ENCODE measurements at regions not wholly inside any gene's neighbourhood (a gene's known extent, or its start where the extent isn't known, plus 50 kb on each side); places are given as distances from the start of the nearest gene placed in this dataset.

GRCh38 chr1:19569786-19570185, 74.3 kb upstream of the NBL1 start:
- H3K36me3 ChIP-seq (ENCODE audit: control insufficient read depth, insufficient read depth, low read length) = no peaks in the 10 kb centered on the region
- Mint-ChIP-seq H3K27me3 (ENCODE audit: insufficient read depth) (peaks cover 19% of the 10 kb centered on the region), H3K4me3 (no peak overlapping the region), H3K27ac (no peak overlapping the region), H3K4me1 (no peaks in the 10 kb centered on the region), H3K36me3 (ENCODE audit: low read depth) (no peaks in the 10 kb centered on the region), H3K9me3 (peaks cover 11% of the 10 kb centered on the region)
- DNase-seq = no peak
- no peak overlapping the region for H3K9ac ChIP-seq (ENCODE audit: extremely low read depth, low read length, poor library complexity, severe bottlenecking)
- no peaks in the 10 kb centered on the region for H3K4me1 ChIP-seq (ENCODE audit: control insufficient read depth, insufficient read depth, low read length)
- H3K9me3 ChIP-seq (ENCODE audit: control insufficient read depth, low read length) = no peaks in the 10 kb centered on the region
- 89% methylated on average over 3 of the region's 3 CpGs; no CpG with 5 or more reads in 1 of the 2 experiments for WGBS, 2 experiments (ENCODE audit: insufficient coverage in 1 of 2, insufficient read length in 1 of 2)
- TF ChIP-seq CTCF (conservative IDR thresholded peaks at IDR 0.05) = no peak
- peaks cover 10% of the 10 kb centered on the region for H3K27me3 ChIP-seq (ENCODE audit: control insufficient read depth, insufficient read depth, low read length, poor library complexity, severe bottlenecking)
- no peak overlapping the region for H3K27ac ChIP-seq (ENCODE audit: low read depth, low read length)
- H3K4me3 ChIP-seq (ENCODE audit: low read length) = no peak overlapping the region

DNA sequence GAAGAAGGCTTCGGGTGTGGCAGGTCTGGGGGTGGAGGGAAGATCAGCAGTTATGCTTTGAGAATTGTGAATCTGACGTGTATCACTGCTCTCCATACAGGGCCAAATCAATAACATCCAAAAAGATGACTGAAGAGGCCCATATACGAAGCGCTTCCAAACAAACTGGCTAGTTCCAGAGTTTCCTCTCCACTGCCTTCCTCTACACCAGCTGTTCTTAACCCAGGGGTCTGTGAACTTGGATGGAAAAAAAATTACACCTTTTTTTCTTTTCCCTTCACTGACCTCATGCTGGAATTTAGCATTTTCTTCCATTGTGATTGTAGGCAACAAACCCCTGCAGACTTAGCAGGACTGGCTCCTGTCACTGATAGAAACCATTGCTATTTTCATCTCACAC, 77.1 kb upstream of the NBL1 start:
- TF ChIP-seq CTCF (conservative IDR thresholded peaks at IDR 0.05) = no peak
- Mint-ChIP-seq H3K27ac (no peak overlapping the region), H3K4me3 (no peak overlapping the region), H3K9me3 (peaks cover 6% of the 10 kb centered on the region), H3K27me3 (ENCODE audit: insufficient read depth) (peaks cover 7% of the 10 kb centered on the region), H3K4me1 (no peaks in the 10 kb centered on the region), H3K36me3 (ENCODE audit: low read depth) (no peaks in the 10 kb centered on the region)
- Histone ChIP-seq H3K4me1 (ENCODE audit: control insufficient read depth, insufficient read depth, low read length) (no peaks in the 10 kb centered on the region), H3K9me3 (ENCODE audit: control insufficient read depth, low read length) (no peaks in the 10 kb centered on the region), H3K4me3 (ENCODE audit: low read length) (no peak overlapping the region), H3K9ac (ENCODE audit: extremely low read depth, low read length, poor library complexity, severe bottlenecking) (no peak overlapping the region), H3K36me3 (ENCODE audit: control insufficient read depth, insufficient read depth, low read length) (no peaks in the 10 kb centered on the region), H3K27ac (ENCODE audit: low read depth, low read length) (no peak overlapping the region), H3K27me3 (ENCODE audit: control insufficient read depth, insufficient read depth, low read length, poor library complexity, severe bottlenecking) (no peaks in the 10 kb centered on the region)
- WGBS, 2 experiments (ENCODE audit: insufficient coverage in 1 of 2, insufficient read length in 1 of 2) = 97% methylated on average over 3 to 4 of the region's 4 CpGs
- DNase-seq = no peak

- WGBS, 2 experiments (ENCODE audit: insufficient coverage in 1 of 2, insufficient read length in 1 of 2) = 78 to 90% methylated on average over 3 to 5 of the region's 5 CpGs
- Mint-ChIP-seq H3K4me3 (no peak overlapping the region), H3K4me1 (no peaks in the 10 kb centered on the region), H3K27ac (no peak overlapping the region), H3K27me3 (ENCODE audit: insufficient read depth) (no peaks in the 10 kb centered on the region), H3K36me3 (ENCODE audit: low read depth) (no peaks in the 10 kb centered on the region), H3K9me3 (no peaks in the 10 kb centered on the region)
- Histone ChIP-seq H3K9ac (ENCODE audit: extremely low read depth, low read length, poor library complexity, severe bottlenecking) (no peak overlapping the region), H3K36me3 (ENCODE audit: control insufficient read depth, insufficient read depth, low read length) (no peaks in the 10 kb centered on the region), H3K9me3 (ENCODE audit: control insufficient read depth, low read length) (no peaks in the 10 kb centered on the region), H3K4me1 (ENCODE audit: control insufficient read depth, insufficient read depth, low read length) (no peaks in the 10 kb centered on the region), H3K27ac (ENCODE audit: low read depth, low read length) (no peak overlapping the region), H3K4me3 (ENCODE audit: low read length) (no peak overlapping the region), H3K27me3 (ENCODE audit: control insufficient read depth, insufficient read depth, low read length, poor library complexity, severe bottlenecking) (no peaks in the 10 kb centered on the region)
- no peak for TF ChIP-seq CTCF (conservative IDR thresholded peaks at IDR 0.05)
- DNase-seq = no peak
Observed at GRCh38 chr1:19564366-19564765, 79.0 kb upstream of the CAPZB start.

Data from endodermal cell (in vitro differentiated cells).